Activated CD4-positive, alpha-beta T cell treated with anti-CD3 and anti-CD28 coated beads, Interleukin-2, amount 50 U/mL, for 24 hours (primary cell): ENCODE measurements at regions not wholly inside any gene's neighbourhood (a gene's known extent, or its start where the extent isn't known, plus 50 kb on each side); places are given as distances from the start of the nearest gene placed in this dataset.

Source experiments
- DNase-seq, 2 donors: peaks; one replicate each; pipeline ENCODE4 v3.0.0-alpha.2; 2020; ENCODE audit warnings: low read depth in 1 of 2, low spot score in 1 of 2

DNA sequence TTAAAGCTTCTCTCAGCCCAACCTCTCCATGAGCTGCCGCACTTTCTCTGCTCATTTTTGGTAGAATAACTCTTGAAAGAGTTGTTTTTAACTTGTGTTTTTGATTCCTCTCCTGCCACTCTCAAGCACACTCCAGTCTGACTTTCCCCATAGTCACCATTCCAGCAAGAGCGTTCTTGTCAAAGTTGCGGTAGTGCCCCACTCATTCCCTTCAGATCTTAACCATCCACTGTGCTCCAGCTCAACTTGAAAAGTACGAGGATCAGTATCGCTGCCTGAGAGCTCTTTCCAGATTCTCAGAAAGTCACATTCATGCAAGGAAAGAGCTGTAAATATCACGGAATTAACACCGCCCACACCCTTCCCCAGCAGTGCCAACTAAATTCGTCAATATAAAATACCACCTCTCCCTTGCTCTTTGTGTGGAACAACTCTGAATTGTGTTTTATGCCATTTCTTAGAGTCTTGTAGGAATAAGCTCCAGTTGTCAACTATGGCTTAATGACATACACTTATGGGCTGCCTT, 59.7 kb upstream of the IL15 start:
- DNase-seq: no peak

- DNase-seq: no peak
These were observed 57.9 kb upstream of the IL15 start for GRCh38 chr4:141578451-141578850.

GRCh38 chr4:141580523-141580922, 55.9 kb upstream of the IL15 start:
- no peak for DNase-seq
